ENCODE measurements at regions not wholly inside any gene's neighbourhood (a gene's known extent, or its start where the extent isn't known, plus 50 kb on each side); places are given as distances from the start of the nearest gene placed in this dataset.

DNA sequence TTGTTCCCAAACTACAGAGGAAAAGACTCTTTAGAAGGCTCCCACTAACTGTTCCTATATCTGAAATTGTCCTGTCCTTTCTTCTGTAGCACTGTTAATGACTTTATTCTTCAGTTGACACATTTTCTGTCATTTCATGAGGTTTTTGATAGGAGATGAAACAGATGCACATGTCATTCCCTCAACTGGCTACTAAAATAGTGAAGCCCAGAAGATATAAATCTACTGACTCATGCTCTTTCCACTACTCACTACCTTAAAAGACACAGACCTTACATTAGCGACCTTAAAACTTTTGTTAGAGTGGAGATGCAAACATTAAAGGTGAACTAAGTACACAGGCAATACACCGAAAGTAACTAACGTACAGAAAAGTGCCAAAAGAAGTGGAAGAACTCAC lies 59.5 kb upstream of the ANKS1B start:
- TF ChIP-seq EZH2 (IDR thresholded peaks at IDR 0.05; ENCODE audit: insufficient read depth, low read length), result no peak
- TF ChIP-seq CTCF (IDR thresholded peaks at IDR 0.05; ENCODE audit: insufficient read depth, low read depth, low read length), result no peak

All from astrocyte (in vitro differentiated cells and primary cell).